Calu3 (cell line): ENCODE measurements at regions not wholly inside any gene's neighbourhood (a gene's known extent, or its start where the extent isn't known, plus 50 kb on each side); places are given as distances from the start of the nearest gene placed in this dataset.
"Not testable (repeated sequence)": the region's sequence is repeated elsewhere in the genome, so short reads cannot be mapped to it uniquely, and the experiment has no call there.

ENCODE experiments used
- BruUV-seq: library from RNA; stranded (reverse); fragments of 400-500 nt; replicated peaks from 2 replicates; lab custom pipeline; 2021; lab: Mats Ljungman, UMichigan
- CTCF ChIA-PET: fragments of 300-600 bp; sonication (Branson Sonifier 250); formaldehyde crosslinking; loops from one replicate; lab custom pipeline; 2022; ENCODE audit warnings: antibody characterized with exemption; lab: Charles Lee
- DNase-seq: peaks from one replicate; pipeline ENCODE4 v3.0.0; 2022
- H3K27ac Mint-ChIP-seq: one replicate; pipeline ENCODE4 v1.8.0; 2022; ENCODE audit warnings: mixed read lengths; ENCODE audit not compliant: unreplicated experiment
- H3K27me3 Mint-ChIP-seq: one replicate; pipeline ENCODE4 v1.8.0; 2022; ENCODE audit warnings: mixed read lengths; ENCODE audit not compliant: unreplicated experiment
- H3K36me3 Mint-ChIP-seq: one replicate; pipeline ENCODE4 v1.8.0; 2022; ENCODE audit warnings: mild to moderate bottlenecking, moderate library complexity, mixed read lengths; ENCODE audit not compliant: insufficient read depth, unreplicated experiment
- H3K4me1 Mint-ChIP-seq: one replicate; pipeline ENCODE4 v1.8.0; 2022; ENCODE audit warnings: mild to moderate bottlenecking, low read depth, mixed read lengths; ENCODE audit not compliant: unreplicated experiment
- H3K4me3 Mint-ChIP-seq: one replicate; pipeline ENCODE4 v1.8.0; 2022; ENCODE audit warnings: mild to moderate bottlenecking, low read depth, moderate library complexity, mixed read lengths; ENCODE audit not compliant: unreplicated experiment
- H3K9me3 Mint-ChIP-seq: one replicate; pipeline ENCODE4 v1.8.0; 2022; ENCODE audit warnings: low read depth, mixed read lengths; ENCODE audit not compliant: unreplicated experiment
- intact Hi-C: fragments of 100-400 bp; cut with micrococcal nuclease; formaldehyde crosslinking; loops from one replicate; pipeline ENCODE4 v1.10.0; 2022; ENCODE audit not compliant: unreplicated experiment
- TF ChIP-seq, protein P1 (sequence below): fragments of 200-600 bp; IDR thresholded peaks from one replicate; pipeline ENCODE4 v1.8.0; 2022; ENCODE audit warnings: antibody characterized with exemption; ENCODE audit not compliant: unreplicated experiment

DNA sequence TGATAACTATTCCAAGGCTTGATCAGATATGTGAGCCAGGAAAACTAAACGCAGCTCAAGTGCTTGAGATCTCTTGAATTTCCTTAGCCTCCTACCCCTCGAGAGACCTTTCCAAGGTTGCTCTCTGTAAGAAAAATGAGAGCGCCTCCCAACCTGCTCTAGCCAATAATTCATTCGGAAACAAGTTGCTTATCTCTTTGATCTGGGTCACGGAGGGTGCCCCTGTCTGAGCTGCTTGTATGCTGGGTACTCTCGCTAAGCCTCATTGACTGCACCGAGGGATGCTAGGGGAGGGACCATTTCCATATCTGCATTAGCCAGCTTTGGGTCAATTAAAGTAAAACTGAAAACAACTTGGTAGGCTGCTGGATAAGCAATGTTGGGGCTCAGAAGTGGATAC is 70.1 kb upstream of the SHISA6 start:
- Mint-ChIP-seq H3K27me3 (no peaks in the 10 kb centered on the region), H3K36me3 (no peaks in the 10 kb centered on the region), H3K27ac (no peak overlapping the region), H3K9me3 (peaks cover 5% of the 10 kb centered on the region), H3K4me1 (no peaks in the 10 kb centered on the region), H3K4me3 (no peak overlapping the region)
- BruUV-seq, result no TSS peak
- CTCF ChIA-PET, result no interaction called here
- intact Hi-C loops, result no loop called here
- TF ChIP-seq, protein P1, sequence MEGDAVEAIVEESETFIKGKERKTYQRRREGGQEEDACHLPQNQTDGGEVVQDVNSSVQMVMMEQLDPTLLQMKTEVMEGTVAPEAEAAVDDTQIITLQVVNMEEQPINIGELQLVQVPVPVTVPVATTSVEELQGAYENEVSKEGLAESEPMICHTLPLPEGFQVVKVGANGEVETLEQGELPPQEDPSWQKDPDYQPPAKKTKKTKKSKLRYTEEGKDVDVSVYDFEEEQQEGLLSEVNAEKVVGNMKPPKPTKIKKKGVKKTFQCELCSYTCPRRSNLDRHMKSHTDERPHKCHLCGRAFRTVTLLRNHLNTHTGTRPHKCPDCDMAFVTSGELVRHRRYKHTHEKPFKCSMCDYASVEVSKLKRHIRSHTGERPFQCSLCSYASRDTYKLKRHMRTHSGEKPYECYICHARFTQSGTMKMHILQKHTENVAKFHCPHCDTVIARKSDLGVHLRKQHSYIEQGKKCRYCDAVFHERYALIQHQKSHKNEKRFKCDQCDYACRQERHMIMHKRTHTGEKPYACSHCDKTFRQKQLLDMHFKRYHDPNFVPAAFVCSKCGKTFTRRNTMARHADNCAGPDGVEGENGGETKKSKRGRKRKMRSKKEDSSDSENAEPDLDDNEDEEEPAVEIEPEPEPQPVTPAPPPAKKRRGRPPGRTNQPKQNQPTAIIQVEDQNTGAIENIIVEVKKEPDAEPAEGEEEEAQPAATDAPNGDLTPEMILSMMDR, result no peak
- no peak for DNase-seq

GRCh38 chr17:11151818-11152425 is 89.1 kb upstream of the SHISA6 start:
- Mint-ChIP-seq H3K36me3 (no peaks in the 10 kb centered on the region), H3K27me3 (no peaks in the 10 kb centered on the region), H3K9me3 (peaks cover 14% of the 10 kb centered on the region), H3K4me3 (no peak overlapping the region), H3K4me1 (no peaks in the 10 kb centered on the region), H3K27ac (no peak overlapping the region)
- TF ChIP-seq, protein P1, result no peak
- no peak for DNase-seq
- no TSS peak for BruUV-seq
- intact Hi-C loops, result no loop called here
- CTCF ChIA-PET, result no interaction called here

- BruUV-seq, DNase-seq, H3K27ac Mint-ChIP-seq, H3K4me3 Mint-ChIP-seq, H3K4me1 Mint-ChIP-seq, CTCF ChIA-PET, H3K27me3 Mint-ChIP-seq, H3K36me3 Mint-ChIP-seq, intact Hi-C loops: not testable (repeated sequence)
- H3K9me3 Mint-ChIP-seq, result peaks cover 12% of the 10 kb centered on the region
Observed at GRCh38 chr17:11150906-11151511, 90.0 kb upstream of the SHISA6 start.

DNA sequence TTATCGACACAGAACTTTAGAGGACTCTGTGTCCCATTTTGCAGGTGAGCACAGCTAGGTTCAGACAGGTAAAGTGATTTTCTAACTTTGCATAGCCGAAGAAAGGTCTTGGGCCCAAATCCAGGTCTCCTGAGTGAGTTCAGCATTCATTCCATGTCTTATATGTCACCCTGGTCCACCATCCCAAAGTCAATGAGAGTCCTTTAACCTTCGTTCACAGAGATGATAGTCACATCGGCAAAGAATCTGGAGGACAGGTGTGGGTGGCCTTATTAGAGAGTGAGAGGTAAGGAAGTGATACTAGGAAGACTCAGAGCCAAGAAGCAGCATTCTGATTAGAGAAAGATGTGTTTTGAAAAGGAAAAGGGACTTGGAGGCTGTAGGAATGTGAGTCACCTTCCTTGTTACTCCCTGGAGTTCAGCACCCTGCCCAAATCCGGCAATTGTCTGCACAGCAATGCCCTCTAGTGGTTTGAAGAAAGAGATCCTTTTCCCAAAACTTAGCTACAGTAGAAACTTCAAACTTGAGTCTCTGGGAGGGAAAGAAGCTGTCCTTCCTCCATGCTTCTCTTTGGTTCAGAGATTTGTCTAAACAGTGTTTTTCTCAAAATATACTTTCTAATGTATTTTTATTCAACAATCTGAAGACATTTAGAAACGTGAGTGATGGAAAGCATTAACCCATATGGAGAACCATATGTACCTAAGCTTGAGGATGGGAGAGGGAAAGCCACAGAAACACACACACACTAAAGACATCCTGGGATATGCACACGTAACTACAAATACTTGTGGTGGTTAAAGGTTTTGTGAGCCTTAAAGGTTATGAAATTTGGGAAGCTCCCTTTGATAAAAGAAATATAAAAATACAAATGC is 96.4 kb upstream of the SHISA6 start:
- no TSS peak for BruUV-seq
- DNase-seq, result peak; percentile 7
- TF ChIP-seq, protein P1, result no peak
- Mint-ChIP-seq H3K27me3 (no peaks in the 10 kb centered on the region), H3K36me3 (no peaks in the 10 kb centered on the region), H3K4me1 (no peaks in the 10 kb centered on the region), H3K27ac (no peak overlapping the region), H3K9me3 (peaks cover 3% of the 10 kb centered on the region), H3K4me3 (no peak overlapping the region)
- intact Hi-C loops, result loop anchor here (2.0 kb wide), 1 partner anchor 266 kb away; no protein-coding TSS in a partner anchor
- CTCF ChIA-PET, result interaction anchor here (0.6 to 1.3 kb wide), 5 partner anchors 267 to 500 kb away, joined by 3 to 8 read pairs (median 6); no protein-coding TSS in a partner anchor
